Glomerular visceral epithelial cell (primary cell): ENCODE measurements at regions not wholly inside any gene's neighbourhood (a gene's known extent, or its start where the extent isn't known, plus 50 kb on each side); places are given as distances from the start of the nearest gene placed in this dataset.
"Not testable (repeated sequence)": the region's sequence is repeated elsewhere in the genome, so short reads cannot be mapped to it uniquely, and the experiment has no call there.

Source experiments
- DNase-seq: peaks from one replicate; pipeline ENCODE4 v3.0.0-alpha.2; 2016; ENCODE audit errors: extremely low spot score

DNA sequence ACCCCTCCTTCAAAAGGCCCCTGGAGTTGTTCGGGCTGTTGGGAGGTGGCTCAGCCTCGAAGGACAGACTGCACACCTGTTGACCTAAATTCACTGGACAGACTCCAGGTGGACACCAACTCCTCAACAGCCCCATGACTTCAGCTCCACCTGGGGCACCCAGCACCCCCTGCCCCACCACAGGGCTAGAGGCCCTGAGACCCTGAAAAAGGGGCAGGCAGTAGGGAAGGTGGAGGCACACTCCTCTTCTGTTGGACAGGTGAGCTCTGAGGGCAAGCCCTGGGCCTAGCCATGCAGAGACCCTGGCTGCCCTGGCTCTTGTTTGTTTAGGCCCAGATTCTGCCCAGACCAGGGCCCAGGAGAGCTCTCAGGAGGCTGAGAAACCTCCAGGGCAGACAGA lies 409.7 kb upstream of the CAMK1G start:
- DNase-seq: not testable (repeated sequence)

DNA sequence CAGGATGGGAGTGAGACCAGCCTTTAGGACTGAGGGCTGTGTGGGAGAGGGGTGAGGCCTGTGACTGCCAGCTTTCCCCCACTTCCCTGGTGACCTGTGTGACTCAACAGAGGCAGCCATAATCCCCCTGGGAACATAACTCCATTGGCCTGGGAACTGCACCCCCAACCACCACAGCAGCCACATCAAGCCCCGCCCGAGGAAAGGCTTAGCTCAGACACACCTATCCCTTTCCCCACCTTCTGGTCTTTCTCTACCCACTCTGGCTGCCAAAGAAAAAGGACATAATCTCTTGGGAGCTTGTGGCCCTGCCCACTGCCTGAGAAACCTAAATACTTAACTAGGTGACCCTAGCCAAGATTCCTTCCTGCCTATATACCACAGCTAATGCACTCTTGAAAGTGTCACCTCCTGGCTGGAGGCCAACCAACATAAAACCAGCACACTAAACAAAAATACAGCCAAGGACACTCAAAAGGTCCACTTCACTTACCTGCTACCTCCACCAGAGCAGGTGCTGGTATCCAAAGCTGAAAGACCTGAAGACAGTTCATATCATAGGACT lies 406.6 kb upstream of the CAMK1G start:
- no peak for DNase-seq

DNA sequence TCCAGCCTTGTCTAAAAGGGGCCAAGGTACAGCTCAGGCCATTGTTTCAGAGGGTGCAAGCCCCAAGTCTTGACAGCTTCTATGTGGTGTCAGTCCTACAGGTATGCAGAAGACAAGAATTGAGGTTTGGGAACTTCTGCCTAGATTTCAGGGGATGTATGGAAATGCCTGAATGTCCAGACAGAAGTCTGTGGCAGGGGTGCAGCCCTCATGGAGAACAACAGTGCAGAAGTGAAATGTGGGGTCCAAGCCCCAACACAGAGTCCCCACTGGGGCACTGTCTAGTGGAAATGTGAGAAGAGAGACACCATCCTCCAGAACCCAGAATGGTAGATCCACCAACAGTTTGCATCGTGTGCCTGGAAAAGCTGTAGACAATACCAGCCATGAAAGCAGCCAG lies 400.3 kb upstream of the CAMK1G start:
- no peak for DNase-seq

DNA sequence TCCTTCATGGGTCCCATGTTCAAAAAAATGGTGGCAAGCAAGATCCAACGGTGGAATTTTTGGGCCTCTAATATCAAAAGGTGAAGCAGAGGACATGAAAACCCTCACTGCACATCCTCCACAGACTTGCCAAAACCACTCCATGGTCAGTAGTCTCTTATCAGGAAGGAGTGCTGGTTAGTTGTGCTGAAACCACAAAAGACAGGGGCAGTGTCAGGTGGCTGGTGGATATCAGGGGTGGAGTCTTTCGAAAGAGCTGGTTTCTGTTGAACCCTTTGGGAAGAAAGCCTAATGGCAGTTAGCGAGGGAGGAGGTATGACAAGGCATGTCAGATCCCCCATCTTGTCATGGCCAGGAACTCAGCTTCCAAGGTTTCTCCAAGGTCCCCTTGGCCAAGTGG lies 395.9 kb upstream of the CAMK1G start:
- no peak for DNase-seq

DNA sequence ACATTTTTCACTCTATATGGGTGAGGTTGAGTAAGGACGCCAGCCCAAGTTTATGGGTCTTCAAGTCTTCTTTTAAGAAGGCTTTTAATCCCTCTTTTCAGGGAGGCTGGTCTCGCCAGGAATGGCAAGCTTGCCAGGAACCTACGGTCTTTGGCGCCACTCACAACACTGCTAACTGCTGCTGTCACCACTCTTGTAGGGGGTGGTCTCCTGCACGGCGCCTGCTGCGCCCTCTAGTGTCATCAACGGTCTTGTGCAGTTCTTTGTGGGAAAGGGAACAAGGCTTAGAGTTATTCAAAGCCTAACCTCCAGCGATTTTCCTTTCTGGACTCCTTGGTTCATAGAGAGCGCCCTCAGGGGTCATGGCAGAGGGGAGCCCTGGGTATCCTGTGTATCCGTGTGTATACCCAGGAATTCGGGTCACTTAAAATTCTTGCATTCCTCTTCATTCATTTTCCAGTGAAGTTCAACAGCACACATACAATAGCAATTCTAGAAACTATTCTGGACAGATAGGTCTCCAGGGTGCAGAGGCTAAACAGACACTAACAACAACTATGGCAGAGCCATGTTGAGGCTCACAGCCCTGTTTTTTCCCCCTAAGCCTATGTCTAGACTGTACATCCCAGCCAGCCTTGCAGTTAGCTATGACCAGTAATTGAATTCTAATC lies 392.8 kb upstream of the CAMK1G start:
- DNase-seq: peak; percentile 69

DNA sequence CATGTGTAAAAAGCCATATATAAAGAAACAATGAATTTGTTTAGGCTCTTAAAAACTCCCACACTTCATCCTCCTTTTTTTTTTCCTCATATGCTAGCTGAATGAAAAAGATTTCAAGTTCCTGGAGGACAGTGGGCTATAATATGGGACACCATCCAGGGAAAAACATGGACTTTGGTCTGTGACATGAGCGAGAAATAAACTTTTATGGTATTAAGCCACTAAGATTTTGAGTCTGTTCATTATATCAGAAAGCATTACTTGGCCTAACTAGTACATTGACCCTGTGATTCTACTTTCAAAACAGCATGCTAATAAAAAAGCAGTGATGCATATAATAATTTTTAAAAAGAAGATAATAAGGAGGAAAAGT lies 392.3 kb upstream of the CAMK1G start:
- DNase-seq: no peak

DNA sequence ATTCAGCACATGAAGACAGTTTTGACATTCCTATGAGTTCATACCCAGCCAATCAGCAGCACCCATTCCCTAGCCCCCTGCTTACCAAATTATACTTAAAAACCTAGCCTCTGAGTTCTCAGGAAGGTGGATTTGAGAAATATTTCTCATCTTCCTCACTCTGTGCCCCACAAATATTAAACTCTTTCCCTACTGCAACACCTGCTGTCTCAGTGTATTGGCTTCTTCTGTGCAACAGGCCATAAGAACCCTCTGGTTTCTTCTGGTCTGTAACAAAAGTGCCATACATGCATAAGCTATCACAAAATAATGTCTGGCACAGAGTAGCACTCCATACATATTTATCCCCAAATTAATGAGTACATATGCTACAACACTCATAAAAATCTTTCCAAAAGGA lies 387.4 kb upstream of the CAMK1G start:
- no peak for DNase-seq

DNA sequence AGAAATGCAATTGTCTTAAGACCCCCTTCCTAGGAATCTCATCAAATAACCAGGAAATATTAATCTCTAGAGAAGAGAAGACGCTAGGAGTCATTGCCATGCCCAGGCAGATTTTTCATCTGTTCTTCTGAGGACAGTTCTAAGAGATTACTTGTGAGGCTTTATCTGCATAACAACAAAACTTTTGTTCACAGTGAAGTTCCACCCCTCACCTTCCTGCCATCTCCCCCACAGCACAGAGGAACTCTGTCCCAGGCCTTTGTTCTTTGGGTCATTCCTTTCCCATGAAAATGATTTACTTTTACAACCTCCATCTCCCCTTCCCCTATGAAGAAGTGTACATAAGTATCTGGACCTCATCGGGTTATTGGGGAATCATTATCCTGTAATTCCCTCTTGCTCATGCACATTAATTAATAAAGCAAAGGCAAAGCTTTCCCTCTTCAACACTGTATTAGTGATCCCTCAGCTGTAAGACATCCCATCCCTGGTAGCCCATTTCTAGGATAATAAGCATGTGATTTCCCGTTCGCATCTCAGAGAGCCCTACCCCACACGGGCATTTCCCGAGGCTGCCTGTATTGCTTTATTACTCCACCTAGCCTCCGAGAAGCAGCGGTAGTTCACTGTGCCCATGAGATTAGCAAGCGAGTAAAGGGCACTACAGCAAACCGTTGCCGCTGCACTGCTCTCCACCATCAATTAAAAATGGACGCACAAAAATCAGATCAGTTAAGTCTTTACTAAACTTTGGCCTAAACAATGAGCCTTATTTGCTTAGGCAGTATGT lies 384.4 kb upstream of the CAMK1G start:
- no peak for DNase-seq

DNA sequence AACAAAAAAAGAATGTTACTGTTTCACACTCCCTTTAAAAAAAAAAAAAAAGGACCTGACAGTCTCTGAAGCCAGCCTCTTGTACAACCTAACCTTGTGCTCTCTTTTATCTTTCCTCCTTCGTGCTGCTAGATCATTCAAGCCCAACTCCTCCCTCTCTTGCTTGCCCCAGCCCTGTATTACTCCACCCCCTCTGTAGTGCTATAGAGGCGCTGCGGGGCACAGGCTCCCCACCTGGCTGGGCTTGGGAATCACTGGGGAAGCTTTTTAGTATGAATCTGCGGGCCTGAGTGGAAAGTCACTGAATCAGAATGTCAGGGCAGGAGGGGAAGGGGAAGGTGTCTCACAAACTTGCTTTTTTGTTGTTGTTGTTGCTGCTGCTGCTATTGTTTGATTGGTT lies 383.7 kb upstream of the CAMK1G start:
- DNase-seq: peak; percentile 27

DNA sequence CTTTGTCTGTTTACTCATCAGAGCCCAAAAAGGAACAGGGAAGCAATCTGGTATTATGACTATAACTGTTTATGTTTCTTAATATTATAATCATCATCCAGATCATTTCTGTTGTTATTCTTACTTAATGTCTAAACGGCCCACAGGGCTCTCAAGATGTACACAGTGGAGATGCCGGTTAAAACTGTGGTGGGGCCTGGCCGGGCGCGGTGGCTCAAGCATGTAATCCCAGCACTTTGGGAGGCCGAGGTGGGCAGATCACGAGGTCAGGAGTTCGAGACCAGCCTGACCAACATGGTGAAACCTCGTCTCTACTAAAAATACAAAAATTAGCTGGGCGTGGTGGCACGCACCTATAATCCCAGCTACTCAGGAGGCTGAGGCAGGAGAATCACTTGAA lies 381.2 kb upstream of the CAMK1G start:
- DNase-seq: not testable (repeated sequence)

DNA sequence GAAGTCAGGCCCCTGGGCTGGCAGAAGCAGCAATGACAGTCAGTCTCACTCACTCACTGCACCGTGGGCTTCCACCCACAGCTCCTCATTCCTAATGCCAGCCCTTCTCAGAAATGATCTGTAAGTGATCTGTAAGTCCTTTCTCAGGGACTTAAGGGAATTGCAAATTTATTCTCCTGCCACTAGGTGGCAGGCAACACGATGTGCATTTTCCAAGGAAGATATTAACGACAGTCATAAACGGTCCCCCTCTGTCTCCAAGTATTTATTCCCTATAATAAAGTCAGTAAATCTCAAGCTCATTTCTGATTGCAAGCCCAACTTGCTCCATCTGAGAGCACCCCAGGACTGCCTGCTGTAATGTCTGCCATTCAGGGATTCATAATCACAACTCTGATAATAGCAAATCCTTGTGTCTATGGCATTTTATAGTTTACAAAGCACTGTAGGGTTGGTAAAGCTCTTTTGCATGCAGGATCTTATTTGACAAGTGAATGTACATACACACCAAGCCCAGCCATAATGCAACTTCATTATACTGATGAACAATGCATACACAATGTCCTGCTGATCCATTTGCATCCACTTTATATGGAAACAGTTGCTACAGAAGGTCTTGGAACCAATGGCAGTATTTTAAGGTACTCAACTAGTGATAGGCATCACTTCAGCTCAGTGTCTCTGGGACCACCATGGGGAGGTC lies 380.5 kb upstream of the CAMK1G start:
- peak; percentile 58 for DNase-seq

DNA sequence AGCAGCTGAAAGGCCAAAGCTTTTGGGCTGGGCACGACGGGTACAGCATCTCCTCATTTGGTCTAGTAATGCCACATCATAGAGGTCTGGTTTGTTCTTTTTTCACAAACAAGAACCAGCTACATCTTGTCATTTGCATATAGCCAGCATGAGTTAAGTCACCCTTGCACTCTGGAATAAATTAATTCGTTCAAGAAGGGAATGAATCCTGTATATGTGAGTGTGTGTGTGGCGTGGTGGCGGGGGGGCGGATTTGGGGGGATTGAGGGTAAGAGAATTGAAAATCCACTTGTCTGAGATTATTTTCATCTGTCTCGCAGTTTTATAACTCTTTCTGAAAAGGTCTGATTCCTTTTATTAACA lies 380.0 kb upstream of the CAMK1G start:
- DNase-seq: no peak

DNA sequence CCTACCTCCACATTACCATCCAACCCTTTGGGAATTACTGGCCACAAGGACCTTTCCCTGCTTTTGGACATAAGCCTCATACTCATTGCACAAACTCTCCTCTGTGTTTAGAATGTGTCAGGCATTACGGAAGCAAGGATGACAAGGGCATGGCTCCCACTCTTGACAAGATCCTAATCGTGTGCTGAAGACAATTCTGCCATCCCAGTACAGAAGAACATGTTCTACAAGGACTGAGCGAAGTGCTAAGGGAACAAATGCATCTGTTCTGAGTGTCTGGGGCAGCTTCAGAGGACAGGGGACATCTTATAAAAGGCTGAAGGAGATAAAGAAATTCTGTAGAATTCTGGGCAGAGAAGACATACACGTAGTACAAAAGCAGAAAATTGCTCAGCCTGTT lies 378.5 kb upstream of the CAMK1G start:
- no peak for DNase-seq

DNA sequence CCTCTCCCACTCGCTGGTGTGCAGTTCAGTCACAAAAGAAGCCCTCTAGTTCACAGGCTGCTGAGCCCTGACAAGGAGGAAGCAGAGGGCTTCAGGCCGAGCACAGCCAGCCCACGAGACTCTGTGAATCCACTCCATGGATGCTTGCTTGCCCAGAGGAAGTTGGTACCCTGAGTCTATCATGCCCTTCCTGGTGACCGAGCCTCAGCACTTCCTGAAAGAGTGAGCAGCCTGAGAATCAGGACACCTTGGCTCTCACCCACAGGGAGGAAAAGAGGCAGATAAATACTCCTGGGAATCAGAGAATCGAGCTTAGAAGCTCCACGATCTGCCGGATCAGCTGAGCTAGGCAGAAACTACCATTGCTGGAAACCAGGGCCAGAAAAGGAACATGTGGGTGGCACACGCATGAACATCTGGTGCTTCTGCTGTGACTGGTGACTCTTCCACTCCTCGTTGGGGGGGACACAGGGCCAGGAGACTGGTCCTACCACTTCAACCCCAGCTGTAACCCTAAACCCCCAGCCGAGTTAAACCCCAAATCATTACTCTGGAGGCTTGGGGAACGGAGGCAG lies 376.3 kb upstream of the CAMK1G start:
- no peak for DNase-seq

DNA sequence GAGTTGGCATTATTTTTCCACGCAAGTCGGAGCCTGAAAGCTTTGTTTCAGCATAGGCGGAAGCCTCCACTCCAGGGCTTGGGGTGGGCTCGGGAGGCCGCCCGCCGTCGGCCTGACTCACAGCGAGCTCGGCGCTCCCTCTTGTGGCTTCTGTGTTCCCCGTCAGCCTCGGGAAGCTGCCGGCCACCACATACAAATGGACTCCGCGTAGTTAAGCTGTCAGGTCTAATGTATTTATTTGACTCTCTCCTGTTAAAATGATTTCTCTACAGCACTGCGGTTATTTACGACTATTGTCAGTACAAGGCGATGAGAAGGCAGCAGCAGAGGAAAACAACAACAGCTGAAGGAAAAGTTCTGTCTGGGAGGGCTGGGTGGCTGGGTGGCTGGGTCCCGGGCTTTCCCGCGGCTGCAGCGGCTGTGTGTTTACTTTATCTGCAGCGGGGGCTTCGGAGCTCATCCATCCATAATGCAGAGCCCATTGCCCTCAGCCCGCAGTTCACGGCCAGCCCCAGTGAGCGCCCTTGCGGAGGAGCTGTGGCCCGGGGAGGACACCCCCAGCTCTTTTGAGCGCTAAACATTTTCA lies 375.7 kb upstream of the CAMK1G start:
- peak; percentile 79 for DNase-seq

DNA sequence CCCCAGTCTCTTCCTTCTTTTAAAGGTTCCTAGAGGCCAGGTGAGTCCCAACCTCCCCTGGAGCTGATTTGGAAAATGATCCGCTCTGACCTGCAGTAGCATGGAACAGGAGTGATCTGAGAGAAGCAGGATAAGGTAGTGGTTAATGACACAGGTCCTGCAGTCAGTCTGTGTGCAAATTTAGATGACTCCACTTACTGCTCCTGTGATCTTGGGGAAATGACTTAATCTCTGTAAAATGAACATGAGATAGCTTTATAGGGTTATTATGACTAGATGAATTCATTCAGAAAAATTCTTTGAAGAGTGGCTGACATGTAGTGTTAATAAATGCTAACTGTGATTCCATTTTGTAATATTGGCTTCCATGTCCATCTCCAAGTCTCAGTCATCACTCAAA lies 374.9 kb upstream of the CAMK1G start:
- DNase-seq: peak; percentile 31

DNA sequence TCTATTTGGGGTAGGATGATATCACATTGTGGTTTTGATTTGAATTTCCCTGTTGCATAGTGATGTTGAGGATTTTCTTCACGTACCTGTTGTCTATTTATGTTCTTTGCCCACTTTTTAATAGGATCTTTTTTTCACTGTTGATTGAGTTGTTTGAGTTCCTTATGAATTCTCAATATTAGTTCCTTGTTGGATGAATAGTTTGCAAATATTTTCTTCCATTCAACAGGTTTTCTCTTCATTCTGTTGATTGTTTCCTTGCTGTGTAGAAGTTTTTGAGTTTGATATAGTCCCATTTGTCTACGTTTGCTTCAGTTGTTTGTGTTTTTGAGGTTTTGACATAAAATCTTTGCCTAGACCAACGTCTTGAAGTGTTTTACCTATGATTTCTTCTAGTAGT lies 369.5 kb upstream of the CAMK1G start:
- DNase-seq: no peak

DNA sequence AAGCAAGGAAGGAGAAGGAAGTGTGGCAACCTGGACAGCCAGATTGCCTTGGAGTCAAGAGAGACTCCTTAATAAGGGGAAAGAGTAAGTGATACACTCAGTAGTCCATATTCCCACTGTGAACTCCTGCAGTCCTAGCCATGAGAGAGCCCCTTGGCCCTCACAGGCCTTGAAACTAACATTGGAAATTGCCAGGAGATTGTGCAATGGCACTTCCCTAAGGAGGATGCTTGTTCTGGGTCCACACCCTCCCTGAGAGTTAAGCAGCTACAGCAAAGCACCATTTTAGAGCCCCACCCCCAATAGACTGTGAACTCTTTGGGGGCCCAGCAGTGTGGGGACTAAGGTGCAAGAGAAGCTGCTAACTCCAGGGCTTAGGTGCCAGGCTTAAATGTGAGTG lies 367.7 kb upstream of the CAMK1G start:
- no peak for DNase-seq

DNA sequence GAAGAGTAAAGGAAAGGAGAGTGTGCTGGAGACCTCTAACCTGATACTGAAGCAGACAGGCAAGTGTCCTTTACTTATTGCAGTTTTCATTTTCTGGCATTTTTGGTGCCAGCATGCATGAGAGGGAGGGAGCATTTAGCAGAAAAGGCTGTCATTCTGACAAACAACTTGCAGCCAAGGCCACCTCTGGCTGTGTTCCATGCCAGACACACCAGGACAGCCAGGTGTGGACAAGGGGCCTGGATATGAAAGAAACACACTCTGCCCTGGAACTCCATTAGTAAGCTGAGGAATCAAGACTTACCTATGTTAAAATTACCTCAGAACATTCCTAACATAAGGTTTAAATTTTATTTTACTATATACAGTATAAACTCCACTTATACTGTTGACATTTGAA lies 365.4 kb upstream of the CAMK1G start:
- DNase-seq: no peak

DNA sequence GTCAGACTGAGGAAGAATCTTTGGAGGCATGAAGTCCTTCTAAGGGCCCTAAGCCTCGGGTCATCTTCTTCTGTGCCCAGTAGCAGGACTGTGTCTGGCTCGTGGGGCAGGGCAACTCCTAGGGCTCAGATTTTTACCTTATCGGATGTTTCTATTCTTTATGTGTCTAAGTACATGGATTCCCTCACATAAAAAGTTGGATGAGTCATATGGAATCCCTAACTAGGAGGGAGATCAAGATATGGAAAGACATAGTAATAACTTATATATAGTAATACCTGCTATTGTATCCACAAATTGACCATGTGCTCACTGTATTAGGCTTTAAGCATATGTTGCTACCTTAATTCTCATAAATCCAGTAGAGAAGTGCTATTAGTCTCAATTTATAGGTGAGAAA lies 364.5 kb upstream of the CAMK1G start:
- DNase-seq: no peak

DNA sequence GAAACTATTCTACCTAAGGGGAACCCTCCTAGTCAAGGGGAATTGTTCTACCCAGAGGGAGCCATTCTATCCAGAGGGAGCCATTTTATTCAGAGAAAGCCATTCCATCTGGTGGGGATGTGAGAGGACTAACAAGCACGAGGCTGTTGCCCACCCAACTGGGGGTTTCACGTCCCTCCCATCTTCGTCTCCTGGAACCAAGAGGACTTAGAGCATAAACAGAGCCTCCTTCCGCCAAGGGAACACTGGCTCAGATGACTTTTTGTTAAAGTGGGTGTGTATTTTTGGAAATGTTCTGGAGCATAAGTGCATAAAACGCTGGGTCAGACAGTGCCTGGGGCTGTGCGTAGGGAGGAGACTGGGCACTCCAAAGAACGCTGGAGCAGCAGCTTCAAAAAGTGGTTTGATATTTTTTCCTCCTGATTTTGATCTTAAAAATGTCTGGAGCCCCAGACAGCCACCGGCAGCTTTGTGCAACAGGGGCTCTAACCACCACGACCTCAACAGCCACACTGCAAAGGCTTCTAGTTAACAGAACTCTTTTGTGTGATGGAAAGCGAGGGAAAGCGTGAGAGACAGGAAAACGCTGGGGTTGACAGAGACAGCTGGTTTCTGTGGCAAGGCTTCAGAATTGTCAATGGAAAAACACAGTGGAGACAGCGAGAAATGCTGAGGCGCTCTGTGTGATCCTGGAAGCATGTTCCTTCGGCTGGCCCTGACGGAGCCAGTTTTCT lies 363.6 kb upstream of the CAMK1G start:
- DNase-seq: no peak
